Amygdala (tissue), 56 donors: ENCODE measurements at regions not wholly inside any gene's neighbourhood (a gene's known extent, or its start where the extent isn't known, plus 50 kb on each side); places are given as distances from the start of the nearest gene placed in this dataset.
A peak's percentile ranks its signal among the peaks of the same experiment; 100 is the strongest.
"Not testable (repeated sequence)": the region's sequence is repeated elsewhere in the genome, so short reads cannot be mapped to it uniquely, and the experiment has no call there.

Experiments
- DNase-seq, 56 donors: peaks; one replicate each; lab custom pipeline; 2025; lab: John Stamatoyannopoulos, UW

DNA sequence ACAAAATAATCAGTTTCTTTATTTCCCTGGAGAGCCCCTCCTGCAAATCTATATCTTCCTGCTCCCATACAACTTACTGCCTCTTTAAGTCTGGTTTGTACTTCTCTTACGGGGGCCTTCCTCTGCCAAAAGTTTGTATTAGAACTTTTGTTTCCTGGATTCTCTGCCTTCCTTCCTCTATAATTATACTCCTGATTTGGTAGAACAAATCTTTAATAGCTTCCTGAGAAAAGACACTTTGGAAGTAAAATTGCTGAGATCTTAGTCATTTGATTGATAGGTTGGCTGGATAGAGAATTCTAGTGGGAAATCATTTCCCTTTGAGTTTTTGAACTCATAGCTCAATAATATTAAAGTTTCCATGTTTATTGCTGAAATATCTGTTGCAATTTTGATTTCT is 499.2 kb downstream of the RAB38 start:
- DNase-seq = no peak

GRCh38 chr11:87666730-87667129 is 508.5 kb downstream of the RAB38 start:
- DNase-seq = no peak

DNA sequence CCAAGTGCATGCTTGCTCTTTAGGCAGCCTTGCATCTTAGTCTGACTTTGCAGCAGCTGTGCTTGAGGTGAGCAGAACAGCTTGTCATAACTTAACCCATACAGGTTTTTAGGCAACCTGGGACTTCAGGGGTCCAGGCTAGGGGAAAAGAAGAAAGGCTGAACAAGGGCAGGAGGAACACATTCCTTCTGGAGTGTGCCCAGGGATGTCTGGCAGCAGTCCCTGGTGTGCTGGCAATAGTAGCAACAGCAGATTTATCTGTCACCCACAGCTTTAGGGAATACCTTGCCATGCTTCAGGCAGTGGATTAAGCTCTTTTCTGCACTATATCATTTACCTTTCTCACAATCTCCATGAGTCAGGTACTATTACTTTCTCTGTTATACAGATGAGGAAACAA is 513.0 kb downstream of the RAB38 start:
- DNase-seq = no peak

- peak in 3 of 56 donors; percentile 2 to 26 (median 3) for DNase-seq
These were observed 514.1 kb downstream of the RAB38 start for GRCh38 chr11:87660926-87661660.

DNA sequence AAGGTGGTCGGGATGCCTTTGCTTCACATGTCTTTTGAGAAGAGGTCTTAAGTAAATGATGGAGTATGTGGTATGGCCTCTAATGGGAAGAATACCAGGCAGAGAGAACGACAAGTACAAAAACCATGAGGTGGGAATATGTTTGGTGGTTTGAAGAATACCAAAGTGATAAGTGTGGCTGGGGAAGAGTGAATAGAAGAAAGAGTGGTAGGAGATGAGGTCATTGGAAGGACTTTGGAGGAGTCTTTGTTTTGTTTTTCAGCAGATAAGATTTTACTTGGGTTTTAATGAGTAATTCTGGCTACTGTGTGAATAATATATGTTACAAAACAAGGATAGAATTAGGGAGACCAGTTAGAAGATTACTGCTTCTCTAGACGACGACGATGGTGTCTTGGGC is 515.4 kb downstream of the RAB38 start:
- no peak for DNase-seq

DNA sequence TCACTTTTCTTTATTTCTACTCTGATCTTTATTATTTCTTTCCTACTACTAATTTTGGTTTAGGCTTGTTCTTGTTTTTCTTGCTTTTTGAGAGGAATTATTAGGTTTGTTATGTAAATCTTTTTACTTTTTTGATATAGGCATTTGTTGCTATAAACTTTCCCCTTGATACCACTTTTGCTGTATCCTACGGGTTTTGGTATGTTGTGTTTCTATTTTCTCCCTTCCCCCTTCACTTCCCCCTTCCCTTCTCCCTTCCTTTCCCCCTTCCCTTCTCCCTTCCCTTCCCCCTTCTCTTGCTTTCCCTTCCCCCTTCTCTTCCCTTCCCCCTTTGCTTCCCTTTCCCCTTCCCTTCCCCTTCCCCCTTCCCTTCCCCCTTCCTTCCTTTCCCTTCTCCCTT is 529.6 kb downstream of the RAB38 start:
- DNase-seq = no peak

GRCh38 chr11:87639753-87640364 is 535.4 kb downstream of the RAB38 start:
- no peak for DNase-seq

- no peak for DNase-seq
These were observed 540.2 kb downstream of the RAB38 start for GRCh38 chr11:87635001-87635400.

GRCh38 chr11:87634331-87634730 is 540.9 kb downstream of the RAB38 start:
- DNase-seq = no peak

GRCh38 chr11:87628957-87629356 is 546.3 kb downstream of the RAB38 start:
- no peak for DNase-seq

DNA sequence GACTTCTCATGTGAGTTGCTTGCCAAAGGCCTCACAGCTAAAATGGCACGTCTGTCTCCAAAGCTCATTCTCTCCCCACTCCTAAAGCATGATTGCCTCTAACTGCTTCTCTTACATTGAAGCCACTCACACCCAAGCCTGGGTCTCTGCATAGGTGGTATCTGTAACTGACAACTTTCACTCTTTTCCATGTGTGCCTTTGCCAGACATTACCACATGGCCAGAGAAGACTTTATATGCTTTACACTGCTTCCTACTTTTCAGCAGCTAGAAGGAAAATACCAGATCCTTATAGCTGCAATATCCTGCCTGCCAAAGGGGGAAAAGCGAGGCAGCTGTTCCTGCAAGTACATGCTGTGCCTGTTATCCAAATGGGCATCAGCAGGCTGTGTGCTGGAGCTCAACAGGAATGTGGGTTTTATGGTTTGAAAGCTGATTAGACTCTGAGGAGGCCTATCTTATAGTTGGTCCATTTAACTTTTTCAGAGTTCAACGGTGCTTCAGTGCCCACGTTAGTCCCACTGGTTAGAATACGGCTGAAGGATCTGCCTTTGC is 547.1 kb downstream of the RAB38 start:
- DNase-seq = no peak

- not testable (repeated sequence) for DNase-seq
These were observed 551.5 kb downstream of the RAB38 start for GRCh38 chr11:87623531-87624365.

GRCh38 chr11:87616511-87616910 is 558.7 kb downstream of the RAB38 start:
- no peak for DNase-seq

GRCh38 chr11:87604350-87604749 is 566.6 kb downstream of the TMEM135 start:
- DNase-seq = no peak

GRCh38 chr11:87603887-87604286 is 566.2 kb downstream of the TMEM135 start:
- no peak for DNase-seq

DNA sequence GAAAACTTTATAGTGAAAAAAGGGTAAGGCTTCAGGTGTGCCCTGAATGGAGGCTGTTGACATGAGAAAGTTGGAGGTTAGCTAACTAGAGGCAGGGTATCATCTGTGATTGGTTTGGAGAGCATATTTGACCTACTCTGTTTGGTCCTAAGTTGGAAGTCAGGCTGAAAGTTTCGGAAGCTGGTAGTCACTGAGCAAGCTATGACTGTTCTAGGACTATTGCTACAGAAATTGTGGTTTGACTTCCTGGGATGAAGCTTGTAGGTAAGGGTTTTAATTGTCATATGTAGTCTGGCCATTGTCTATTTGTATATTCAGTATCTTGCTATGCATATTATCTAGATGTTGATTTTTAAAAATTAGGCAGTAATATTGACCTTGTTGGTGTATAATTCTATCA is 565.0 kb downstream of the TMEM135 start:
- DNase-seq = no peak

- DNase-seq = no peak
These were observed 563.2 kb downstream of the TMEM135 start for GRCh38 chr11:87600938-87601337.

GRCh38 chr11:87597725-87598124 is 560.0 kb downstream of the TMEM135 start:
- DNase-seq = no peak

- no peak for DNase-seq
These were observed 558.4 kb downstream of the TMEM135 start for GRCh38 chr11:87596176-87596575.

GRCh38 chr11:87589082-87589481 is 551.3 kb downstream of the TMEM135 start:
- no peak for DNase-seq

DNA sequence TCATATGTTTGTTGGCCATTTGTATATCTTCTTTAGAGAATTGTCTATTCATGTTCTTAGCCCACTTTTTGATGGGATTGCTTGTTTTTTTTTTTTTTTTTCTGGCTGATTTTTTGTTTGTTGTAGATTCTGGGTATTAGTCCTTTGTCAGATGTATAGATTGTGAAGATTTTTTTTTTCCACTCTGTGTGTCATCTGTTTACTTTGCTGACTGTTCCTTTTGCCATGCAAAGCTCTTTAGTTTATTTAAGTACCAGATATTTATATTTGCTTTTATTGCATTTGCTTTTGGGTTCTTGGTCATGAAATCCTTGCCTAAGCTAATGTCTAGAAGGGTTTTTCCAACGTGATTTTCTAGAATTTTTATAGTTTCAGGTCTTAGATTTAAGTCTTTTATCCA is 547.9 kb downstream of the TMEM135 start:
- not testable (repeated sequence) for DNase-seq
